IPS-NIHi11 (cell line): ENCODE measurements at regions not wholly inside any gene's neighbourhood (a gene's known extent, or its start where the extent isn't known, plus 50 kb on each side); places are given as distances from the start of the nearest gene placed in this dataset.
"Not testable (repeated sequence)": the region's sequence is repeated elsewhere in the genome, so short reads cannot be mapped to it uniquely, and the experiment has no call there.

Experiments
- DNase-seq: peaks from one replicate; pipeline ENCODE4 v3.0.0; 2012; ENCODE audit warnings: mixed read lengths, low spot score

DNA sequence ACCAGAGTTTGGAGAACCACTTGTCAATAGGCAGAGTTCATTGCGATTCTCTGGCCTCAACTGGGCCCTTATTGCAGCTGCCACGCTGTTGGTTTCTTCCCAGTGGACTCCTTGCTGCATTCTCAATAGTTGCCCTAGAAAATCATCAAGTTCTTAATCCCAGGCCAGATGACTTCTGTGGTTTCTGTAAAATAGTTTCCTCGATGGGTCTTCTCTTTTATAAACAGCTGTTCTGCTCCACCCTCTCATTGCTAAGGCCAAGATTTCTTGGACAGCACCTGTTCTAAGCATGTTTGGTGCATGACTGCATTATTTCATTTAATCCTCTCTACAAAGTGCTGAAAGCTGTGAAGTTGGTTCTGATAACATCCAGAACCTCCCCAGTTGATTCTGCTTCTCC, 131.0 kb downstream of the BCL2L11 start:
- DNase-seq = no peak

DNA sequence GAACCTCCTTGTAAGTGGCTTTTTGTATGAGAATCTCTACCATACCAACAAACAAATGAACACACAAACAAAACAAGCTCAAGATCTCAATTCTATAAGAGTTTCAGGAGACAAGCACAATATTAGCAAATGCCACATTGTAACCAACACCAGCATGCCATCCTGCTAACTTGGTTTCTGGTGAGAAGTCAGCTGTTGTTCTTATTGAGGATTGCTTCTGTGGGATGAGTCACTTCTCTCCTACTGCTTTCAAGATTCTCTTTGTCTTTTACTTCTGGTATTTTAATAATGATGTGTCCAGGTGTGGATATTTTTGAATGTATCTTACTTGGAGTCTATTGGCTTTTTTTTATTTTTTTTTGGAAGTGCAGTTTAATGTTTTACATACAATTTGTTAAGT, 131.7 kb downstream of the BCL2L11 start:
- DNase-seq = no peak

DNA sequence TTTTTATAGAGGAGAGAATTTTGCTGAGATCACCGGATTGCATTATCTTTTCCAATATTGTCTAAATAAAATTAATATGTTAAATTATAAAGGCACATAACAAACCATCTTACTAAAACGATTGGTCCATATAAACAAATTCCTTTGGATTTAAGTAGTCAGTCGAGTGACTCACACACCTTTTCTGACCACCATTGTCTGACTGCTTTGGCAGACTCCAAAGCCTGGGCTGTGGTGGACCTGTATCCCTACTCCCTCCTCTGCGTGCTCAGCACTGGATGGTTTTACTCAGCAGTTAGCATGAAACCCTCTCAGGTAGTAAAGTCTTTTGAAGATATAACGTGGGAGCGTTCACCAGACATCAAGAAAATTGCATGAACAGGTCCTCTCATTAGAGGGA, 134.2 kb downstream of the BCL2L11 start:
- DNase-seq = not testable (repeated sequence)

DNA sequence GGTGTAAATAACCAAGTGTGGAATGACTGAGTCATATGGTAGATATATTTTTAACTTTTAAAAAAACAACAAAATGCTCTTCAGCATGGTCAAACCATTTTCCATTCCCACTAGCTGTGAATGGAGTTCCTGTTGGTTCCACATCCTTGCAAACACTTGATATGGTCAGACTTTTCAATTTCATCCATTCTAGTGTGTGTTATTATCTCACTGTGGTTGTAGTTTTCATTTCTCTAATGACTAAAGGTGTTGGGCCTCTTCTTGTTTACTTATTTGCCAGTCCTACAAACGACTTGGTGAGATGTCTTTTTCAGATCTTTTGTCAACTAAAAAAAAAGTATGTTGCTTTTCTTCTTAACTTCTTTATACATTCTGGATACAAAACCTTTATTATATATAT, 135.9 kb downstream of the BCL2L11 start:
- not testable (repeated sequence) for DNase-seq

DNA sequence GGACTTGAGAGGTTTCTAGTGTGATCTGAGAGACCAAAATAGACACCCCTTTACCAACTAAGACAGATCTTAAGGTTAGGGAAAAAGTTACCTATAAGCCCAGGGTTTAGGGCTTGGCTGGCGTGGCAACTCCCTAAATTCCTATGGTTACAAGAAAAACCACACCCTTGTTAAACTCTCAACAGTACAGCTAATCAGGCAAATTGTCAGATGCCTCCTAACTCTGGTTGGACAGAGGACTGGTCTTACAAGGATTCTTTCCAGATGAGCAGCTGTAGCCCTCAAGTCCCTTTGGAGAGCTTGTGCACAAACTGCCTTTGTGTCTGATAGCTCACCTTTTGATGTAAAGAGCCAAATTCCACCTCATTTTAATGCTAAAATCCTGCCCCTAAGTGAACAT, 136.9 kb downstream of the BCL2L11 start:
- not testable (repeated sequence) for DNase-seq

DNA sequence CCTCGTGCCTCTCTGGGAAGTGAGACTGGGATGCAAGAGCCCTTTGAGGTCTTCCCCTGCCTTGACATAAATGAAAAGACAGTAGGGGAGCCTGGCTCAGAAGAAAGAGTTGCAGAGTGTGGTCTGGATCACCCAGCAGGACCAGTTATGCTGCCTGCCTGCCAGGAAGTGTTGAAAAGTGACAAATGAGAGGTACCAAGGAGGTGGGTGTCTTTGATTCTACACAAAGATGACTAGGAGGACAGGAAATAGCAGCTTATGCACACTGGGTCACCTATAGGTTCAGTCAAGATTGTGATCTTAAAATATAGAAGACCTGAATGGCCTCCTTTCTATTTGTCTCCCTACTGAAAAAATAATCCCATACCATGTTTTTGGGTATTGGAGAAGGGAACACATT, 137.6 kb downstream of the BCL2L11 start:
- DNase-seq = not testable (repeated sequence)

DNA sequence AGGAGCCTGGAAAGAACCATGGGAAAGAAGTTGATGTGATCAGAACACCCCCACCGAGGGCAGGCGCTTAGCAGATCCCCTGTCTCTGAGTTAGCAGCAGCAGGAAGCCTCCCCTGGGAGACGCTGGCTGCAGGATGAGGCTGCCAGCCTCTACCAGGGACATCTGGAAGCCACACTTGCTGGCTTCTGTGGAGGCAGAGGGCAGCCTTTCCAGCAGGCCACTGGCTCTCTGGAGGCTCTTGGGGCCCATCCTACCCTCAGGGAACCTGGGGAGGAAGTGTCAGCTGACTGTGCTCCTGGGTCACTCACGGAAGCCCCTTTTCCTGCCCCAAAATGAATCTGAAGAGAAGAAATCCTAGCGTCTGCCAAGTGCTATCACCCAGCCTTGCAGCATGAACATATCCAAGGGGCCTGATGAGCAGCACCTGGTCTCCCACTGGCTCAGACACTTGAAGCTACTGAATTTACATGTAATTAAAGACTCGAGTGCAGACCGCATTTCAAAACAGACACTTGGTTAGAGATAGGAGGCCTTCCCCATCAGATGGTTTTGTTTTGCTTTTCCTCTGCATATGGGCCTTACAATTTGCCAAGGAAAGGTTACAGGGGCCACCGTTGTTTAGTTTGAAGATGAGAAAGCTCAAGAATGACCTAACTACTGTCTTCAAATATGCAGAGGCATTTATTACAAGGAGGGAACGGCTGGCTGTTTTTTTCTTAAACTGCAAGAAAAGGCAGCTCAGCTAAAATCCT, 142.1 kb downstream of the BCL2L11 start:
- not testable (repeated sequence) for DNase-seq

DNA sequence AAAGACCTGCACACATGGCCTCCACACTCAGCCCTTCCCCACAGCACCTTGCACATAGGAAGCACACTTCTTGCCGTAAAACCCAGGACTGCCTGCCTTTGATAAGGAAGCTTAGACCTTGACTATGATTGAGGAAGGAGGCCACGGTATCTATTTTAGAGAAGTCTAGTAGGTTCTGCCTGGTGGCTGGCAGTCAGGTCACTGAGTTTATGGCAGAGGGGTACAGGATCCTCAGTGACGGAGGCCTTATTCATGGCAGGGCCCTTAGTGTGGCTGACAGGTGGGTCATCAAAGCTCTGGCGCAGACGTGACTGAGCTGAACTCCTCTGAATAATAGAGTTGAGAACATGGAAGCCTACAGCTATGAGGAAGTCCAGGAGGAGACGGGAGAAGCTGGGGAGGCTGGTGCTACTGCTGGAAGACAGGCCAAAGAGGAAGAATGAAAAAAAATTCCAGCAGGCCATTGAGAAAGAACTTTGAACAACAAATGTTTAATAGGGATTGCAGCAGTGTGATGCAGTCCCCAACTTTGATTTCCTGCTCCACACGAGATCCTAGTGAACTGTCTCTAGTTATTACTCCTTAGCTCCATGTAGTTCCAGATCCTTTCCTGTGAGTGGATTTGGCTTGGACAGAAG, 142.8 kb downstream of the BCL2L11 start:
- not testable (repeated sequence) for DNase-seq

DNA sequence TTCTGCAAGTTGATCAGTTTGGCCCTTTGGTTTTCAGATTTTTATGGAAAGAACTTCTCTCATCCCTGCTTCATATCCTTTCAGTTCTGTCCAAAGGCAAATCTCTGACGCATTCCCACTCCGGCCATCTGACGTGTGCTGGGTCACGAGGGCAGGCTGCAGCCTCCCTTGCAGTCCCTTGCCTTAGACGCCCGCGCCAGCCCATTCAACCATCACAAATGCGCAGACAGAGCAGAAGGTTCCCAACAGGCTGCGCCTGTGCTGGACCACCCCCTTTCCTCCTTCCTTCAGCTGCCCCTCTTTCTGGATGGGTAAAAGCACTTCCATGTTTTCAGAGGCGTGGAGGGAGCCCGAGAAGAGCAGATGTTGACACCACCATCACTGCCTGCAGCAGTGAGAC, 144.2 kb downstream of the BCL2L11 start:
- not testable (repeated sequence) for DNase-seq

DNA sequence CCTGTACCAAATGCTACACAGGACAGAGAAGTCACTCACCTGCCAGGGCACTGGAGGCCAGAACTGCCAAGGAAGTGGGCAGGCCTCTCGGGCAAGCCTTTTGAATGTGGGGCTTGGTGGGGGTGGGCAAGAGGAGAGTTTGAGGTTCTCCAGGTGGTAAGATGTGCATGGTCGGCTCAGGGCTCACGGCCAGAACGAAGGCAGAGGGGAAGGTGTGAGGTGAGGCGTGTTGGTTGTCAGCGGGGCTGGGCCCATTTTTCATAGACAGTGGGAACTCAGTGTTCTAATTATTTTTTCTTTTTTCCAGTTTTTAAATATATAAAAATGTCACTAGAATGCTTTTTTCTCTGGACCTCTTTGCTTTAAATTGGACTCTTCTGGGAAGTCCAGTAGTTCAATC, 145.8 kb downstream of the BCL2L11 start:
- DNase-seq = not testable (repeated sequence)

DNA sequence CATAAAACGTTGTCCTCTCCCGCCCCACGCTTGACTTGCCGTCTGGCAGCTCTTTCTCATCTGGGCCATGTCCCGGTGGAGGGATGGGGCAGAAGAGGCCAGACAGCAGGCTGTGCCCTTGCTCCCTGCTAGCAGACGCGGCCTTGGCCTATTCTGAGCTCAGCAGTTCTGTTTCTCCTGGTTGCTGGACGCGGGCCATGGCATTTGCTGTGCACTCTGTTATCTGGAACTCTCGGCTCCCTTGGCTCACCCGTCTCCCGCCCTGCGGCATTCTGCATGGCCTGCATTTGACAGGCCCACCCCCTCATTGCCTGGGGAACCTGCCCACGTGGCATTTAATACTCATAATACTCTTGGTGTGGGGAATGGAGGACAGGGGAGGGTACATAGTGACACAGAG, 146.3 kb downstream of the BCL2L11 start:
- DNase-seq = not testable (repeated sequence)

DNA sequence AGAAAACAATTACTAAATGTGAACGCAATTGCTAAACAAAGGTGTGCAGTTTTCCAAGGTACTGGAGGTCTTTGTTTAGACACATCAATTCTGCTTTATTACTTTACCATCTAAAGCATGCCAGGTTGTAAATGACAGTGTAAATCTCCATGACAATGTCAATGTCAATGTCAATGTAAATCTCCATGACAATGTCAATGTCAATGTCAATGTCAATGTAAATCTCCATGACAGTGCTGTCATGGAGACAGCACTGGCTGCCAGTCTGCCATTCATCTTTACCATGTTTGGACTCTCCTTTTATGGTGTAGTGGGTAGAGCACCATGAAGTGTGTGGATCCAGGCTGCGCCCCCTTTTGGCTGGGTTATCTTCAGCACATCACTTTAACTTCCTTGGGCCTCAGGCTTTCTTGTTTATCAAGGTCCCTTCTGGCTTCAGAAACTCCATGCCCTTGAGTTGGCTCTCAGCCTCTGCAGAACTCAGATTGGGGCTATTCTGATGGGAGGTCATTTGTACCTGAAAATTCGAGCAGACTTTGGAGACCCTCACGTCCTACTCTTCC, 149.1 kb downstream of the BCL2L11 start:
- DNase-seq = not testable (repeated sequence)

DNA sequence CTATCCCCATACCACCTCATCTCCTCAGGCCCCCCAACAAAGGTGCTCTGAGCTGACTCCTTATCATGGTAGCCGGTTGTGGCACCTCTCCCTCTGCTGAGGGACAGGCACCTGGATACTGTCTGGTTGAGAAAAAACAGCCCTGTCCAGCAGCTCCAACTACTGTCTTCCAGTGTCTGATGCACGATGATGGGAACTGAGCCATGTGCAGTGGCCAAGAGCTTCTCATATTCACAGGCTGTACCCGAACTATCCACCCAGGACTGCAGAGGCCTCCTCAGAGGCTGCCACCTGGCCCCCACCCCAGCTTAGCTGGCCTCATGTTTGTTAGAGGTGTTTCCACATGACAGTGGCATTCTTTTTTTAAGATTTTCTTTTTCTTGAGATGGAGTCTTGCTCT, 149.9 kb downstream of the BCL2L11 start:
- not testable (repeated sequence) for DNase-seq

DNA sequence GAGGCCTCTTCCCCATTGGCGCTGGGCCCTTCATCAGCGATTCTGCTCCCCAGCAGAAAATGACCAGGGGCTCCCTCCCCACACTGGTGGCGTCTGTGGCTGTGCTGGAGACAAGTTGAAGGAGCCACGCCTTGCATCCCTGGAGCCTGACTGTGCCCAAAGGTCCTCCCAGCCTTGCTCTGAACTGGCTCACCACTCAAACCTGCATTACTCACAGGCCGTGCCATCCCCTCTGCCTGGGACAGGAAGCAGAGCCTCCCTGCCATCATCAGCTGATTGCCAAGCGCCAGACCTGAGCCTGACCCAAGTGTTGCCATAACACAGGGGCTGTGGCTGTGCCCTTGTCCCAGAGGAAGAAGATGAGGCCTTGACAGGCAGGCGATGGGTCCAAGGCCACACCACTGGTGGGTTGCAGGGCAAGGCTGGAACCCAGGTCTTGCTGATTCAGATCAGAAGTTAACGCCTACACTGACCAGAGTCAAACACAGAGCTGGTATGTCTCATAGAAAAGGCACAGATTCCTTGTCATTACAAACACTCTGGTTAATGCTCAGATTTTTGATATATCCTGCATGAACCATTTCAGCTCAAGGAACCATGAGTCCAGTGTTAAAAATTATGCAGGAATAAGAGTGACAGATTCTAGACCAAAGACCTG, 151.1 kb downstream of the BCL2L11 start:
- DNase-seq = not testable (repeated sequence)

DNA sequence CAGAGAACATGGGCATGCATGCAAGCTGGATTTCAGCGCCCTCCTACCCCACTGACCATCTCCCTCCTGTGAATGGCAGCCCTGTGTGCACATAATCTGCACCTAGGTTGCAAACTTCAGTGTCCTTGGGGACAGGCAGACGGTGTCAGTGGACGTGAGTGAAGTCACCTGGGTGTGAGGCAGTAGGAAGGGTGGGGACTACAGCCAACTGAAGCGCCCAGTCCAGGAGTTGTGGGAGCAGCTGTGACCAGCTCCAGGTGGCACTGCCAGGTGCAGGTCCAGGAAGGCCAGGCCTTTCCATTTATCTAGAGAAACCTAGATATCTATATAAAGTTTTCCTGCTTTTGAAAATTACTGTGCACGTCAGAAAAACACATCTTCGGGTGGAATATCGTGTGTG, 152.3 kb downstream of the BCL2L11 start:
- DNase-seq = not testable (repeated sequence)

DNA sequence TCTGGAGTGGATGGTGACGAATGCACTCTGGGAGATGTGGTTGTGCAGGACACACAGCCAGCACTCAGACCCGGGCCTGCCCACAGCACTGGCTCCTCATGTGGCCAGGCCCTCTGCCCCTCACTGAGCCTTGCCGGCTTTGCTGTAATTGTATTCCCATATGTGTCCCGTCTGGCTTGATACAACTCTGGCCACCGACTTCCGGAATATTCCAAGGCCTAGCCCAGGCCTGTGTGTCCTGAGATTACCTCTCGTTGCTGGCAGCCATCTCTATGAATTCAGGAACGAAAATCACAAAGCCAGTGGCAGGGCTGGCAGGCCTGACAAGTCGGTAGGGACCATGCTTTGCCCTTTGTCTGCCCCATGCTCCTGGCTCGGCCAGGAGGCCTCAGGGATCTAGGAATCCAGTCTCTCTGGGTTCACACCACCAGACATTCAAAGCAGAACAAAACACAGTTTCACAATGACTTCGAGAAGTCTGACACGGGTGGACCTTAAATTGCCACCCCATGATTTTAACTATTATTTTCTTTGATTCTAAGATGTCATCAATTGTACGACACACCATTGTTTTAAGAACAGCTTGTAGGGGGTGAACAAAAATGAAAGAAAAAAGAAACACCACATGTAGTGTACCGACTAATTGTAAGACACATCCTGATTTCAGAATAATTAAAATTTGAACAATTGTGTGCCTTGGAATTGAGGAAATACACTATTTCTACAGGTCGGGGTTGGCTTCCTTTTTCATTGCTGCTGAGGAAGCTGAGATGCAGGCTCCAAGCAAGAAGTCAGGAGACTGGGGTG, 154.5 kb downstream of the BCL2L11 start:
- DNase-seq = not testable (repeated sequence)

DNA sequence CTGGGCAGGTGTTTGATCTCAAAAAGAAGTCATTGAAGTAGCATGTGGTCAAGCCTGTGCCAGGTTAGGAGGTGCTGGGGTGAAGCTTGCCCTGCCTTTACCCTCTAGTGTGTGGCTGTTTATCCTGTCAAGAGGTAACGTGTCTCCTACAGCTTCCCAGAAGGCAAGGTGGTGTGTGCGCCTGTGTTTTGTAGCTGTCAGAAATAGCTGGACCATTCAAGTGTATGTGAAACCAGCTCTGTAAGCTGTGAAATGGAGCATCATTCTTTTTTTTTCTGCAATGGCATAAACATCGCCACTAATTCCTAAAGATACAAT, 155.1 kb downstream of the BCL2L11 start:
- not testable (repeated sequence) for DNase-seq

DNA sequence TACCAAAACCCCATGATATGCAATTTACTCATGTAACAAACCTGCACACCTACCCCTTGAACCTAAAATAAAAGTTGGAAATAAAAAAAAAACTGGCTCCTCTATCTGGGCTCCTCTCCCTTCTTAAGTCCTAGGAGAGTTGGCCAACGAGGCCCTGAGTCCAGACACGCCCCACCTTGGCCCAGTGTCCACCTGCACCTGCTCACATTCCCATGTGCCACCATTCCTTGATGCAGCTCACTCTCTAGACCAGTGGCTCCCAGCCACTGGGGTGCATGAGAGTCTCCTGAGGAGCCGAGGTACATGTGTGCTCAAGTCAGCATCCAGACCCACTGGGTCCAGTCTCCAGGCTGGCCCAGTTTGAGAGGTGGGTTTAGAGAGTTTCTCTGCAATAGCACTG, 157.4 kb downstream of the BCL2L11 start:
- not testable (repeated sequence) for DNase-seq

DNA sequence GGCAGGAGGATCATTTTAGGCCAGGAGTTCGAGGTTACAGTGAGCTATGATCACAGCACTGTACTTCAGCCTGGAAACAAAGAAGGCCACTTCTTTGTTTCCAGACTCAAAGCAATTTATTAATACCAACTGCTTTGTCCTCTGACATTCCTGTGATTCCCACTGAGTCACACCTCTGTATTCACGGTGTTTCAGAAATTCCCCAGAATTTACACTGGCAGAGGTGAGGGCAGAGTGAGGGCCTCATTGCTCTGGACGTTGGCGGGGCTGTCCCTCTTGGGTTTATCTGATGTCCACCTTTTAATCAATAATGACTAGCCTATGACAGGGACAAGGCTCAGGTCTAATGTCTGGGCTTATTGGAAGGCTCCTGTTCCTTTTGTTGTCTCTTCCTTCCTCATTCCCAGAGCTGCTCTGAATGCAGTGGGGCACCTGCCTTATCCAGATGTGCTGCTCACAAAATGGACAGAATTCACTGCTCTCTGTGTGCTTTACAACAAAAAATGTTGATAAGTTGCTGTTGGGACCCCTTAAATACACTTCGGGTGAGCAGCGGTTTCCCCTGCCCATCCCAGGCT, 160.1 kb downstream of the BCL2L11 start:
- not testable (repeated sequence) for DNase-seq

DNA sequence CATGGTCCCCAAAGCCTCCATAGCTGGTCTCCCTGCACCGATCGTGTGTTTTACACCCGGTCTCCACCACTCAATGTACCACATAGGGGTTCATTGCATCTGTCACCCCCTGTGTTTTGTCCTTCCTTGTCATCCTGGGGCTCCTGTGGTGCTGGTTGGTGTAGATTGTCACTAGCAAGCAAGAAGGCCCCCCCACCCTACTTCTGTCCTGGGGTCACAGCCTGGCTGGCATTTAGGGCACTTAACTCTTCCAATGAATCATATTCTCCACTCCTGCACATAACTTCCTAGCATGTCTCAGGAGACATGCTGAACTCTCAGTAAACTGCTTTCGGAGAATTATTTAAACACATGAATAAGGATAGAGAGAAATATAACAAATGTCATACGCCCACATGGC, 161.4 kb downstream of the BCL2L11 start:
- DNase-seq = not testable (repeated sequence)
